Activated CD4-positive, alpha-beta memory T cell treated with anti-CD3 and anti-CD28 coated beads for 36 hours (primary cell): ENCODE measurements at regions not wholly inside any gene's neighbourhood (a gene's known extent, or its start where the extent isn't known, plus 50 kb on each side); places are given as distances from the start of the nearest gene placed in this dataset.

ENCODE experiments used
- CTCF ChIA-PET: fragments of 350-600 bp; sonication (Branson Sonifier 250); formaldehyde crosslinking; loops from one replicate; lab custom pipeline; 2021; ENCODE audit warnings: antibody characterized with exemption, inconsistent platforms; lab: Charles Lee
- POLR2A ChIA-PET: fragments of 350-600 bp; sonication (Branson Sonifier 250); formaldehyde crosslinking; loops from one replicate; lab custom pipeline; 2021; ENCODE audit warnings: antibody characterized with exemption; lab: Charles Lee
- DNase-seq: peaks from one replicate; pipeline ENCODE4 v3.0.0-alpha.2; 2020
- H3K27ac Mint-ChIP-seq: one replicate; pipeline ENCODE4 v1.8.0; 2021; ENCODE audit warnings: mixed read lengths
- H3K27me3 Mint-ChIP-seq: one replicate; pipeline ENCODE4 v1.8.0; 2021; ENCODE audit warnings: mixed read lengths
- H3K36me3 Mint-ChIP-seq: one replicate; pipeline ENCODE4 v1.8.0; 2021; ENCODE audit warnings: mixed read lengths
- H3K4me1 Mint-ChIP-seq: one replicate; pipeline ENCODE4 v1.8.0; 2021; ENCODE audit warnings: low read depth, mixed read lengths
- H3K4me3 Mint-ChIP-seq: one replicate; pipeline ENCODE4 v1.8.0; 2021; ENCODE audit warnings: mild to moderate bottlenecking, mixed read lengths
- H3K9me3 Mint-ChIP-seq: one replicate; pipeline ENCODE4 v1.8.0; 2021; ENCODE audit warnings: mixed read lengths
- intact Hi-C: fragments of 100-400 bp; cut with micrococcal nuclease; formaldehyde crosslinking; loops from one replicate; pipeline ENCODE4 v1.15.1; 2023

GRCh38 chr11:112786886-112787530 is 174.2 kb upstream of the NCAM1 start:
- POLR2A ChIA-PET = no interaction called here
- no peaks in the 10 kb centered on the region for H3K9me3 Mint-ChIP-seq
- H3K4me3 Mint-ChIP-seq = no peak overlapping the region
- peaks cover 16% of the 10 kb centered on the region for H3K27me3 Mint-ChIP-seq
- no peaks in the 10 kb centered on the region for H3K36me3 Mint-ChIP-seq
- H3K4me1 Mint-ChIP-seq = no peaks in the 10 kb centered on the region
- intact Hi-C loops = no loop called here
- no peak overlapping the region for H3K27ac Mint-ChIP-seq
- CTCF ChIA-PET = no interaction called here
- no peak for DNase-seq

DNA sequence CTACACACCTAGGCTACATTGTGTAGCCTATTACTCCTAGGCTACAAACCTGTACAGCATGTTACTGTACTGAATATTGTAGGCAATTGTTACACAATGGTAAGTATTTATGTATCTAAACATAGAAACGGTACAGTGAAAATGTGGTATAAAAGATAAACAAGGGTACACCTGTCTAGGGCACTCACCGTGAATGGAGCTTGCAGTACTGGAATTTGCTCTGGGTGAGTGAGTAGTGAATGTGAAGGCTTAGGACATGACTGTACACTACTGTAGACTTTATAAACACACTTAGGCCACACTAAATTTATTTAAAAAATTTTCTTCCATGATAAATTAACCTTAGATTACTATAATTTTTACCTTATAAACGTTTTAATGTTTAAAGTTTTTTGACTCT is 171.7 kb upstream of the NCAM1 start:
- Mint-ChIP-seq H3K36me3 (no peaks in the 10 kb centered on the region), H3K27me3 (peaks cover 12% of the 10 kb centered on the region), H3K4me1 (peaks cover 6% of the 10 kb centered on the region), H3K9me3 (no peaks in the 10 kb centered on the region), H3K4me3 (no peak overlapping the region), H3K27ac (no peak overlapping the region)
- no peak for DNase-seq
- ChIA-PET POLR2A (no interaction called here), CTCF (interaction anchor here (0.6 to 0.8 kb wide), 2 partner anchors 268 to 322 kb away, joined by 3 to 4 read pairs; no protein-coding TSS in a partner anchor)
- intact Hi-C loops = no loop called here

GRCh38 chr11:112790286-112790685 is 170.9 kb upstream of the NCAM1 start:
- Mint-ChIP-seq H3K4me3 (no peak overlapping the region), H3K36me3 (no peaks in the 10 kb centered on the region), H3K9me3 (no peaks in the 10 kb centered on the region), H3K27me3 (peaks cover 10% of the 10 kb centered on the region), H3K4me1 (peaks cover 8% of the 10 kb centered on the region), H3K27ac (no peak overlapping the region)
- POLR2A ChIA-PET = no interaction called here
- intact Hi-C loops = no loop called here
- CTCF ChIA-PET = interaction anchor here (0.8 kb wide), 1 partner anchor 269 kb away, joined by 3 read pairs; no protein-coding TSS in a partner anchor
- no peak for DNase-seq

DNA sequence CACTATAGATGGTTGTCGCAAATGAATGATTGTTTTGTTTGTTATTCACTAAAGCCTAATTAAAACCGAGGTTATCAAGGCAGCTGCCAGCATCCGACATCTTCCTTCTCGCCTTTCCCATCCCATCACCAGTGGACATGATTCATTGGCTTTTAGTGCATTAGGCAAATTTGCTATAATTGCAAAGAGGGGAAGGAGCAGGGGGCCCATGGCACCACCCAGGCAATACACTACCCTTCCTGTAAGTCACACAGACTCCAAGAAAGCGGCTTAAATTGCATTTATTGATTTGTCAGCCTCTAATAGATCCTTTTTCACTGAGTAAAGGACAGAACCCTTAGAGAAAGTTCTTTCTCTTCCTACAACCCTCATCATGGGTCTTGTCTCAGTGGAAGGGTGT is 169.2 kb upstream of the NCAM1 start:
- no peak overlapping the region for H3K27ac Mint-ChIP-seq
- intact Hi-C loops = no loop called here
- ChIA-PET CTCF (no interaction called here), POLR2A (no interaction called here)
- H3K4me3 Mint-ChIP-seq = no peak overlapping the region
- H3K36me3 Mint-ChIP-seq = no peaks in the 10 kb centered on the region
- peaks cover 3% of the 10 kb centered on the region for H3K27me3 Mint-ChIP-seq
- H3K4me1 Mint-ChIP-seq = peaks cover 8% of the 10 kb centered on the region
- no peak for DNase-seq
- no peaks in the 10 kb centered on the region for H3K9me3 Mint-ChIP-seq

DNA sequence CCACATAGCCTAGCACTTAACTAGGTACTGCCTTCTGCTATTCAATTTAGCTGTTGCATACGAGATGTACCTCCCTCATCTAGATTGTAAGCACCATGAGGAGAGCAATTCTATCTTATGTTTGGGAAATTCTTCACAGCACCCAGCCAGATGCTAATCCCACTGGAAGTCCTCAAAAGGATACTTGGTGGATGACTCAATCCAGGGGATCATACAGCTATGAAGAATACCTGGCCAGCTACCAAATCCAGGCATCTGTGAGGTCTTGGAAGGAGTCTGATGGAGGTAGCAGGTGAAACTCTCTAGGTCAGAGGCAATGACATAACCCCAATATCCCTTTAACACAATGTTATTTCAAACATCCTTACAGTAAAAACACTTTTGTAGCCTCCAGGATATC is 167.8 kb upstream of the NCAM1 start:
- intact Hi-C loops = no loop called here
- ChIA-PET POLR2A (no interaction called here), CTCF (no interaction called here)
- Mint-ChIP-seq H3K4me3 (no peak overlapping the region), H3K27ac (no peak overlapping the region), H3K27me3 (peaks cover 3% of the 10 kb centered on the region), H3K4me1 (peaks cover 11% of the 10 kb centered on the region), H3K9me3 (no peaks in the 10 kb centered on the region), H3K36me3 (no peaks in the 10 kb centered on the region)
- no peak for DNase-seq

DNA sequence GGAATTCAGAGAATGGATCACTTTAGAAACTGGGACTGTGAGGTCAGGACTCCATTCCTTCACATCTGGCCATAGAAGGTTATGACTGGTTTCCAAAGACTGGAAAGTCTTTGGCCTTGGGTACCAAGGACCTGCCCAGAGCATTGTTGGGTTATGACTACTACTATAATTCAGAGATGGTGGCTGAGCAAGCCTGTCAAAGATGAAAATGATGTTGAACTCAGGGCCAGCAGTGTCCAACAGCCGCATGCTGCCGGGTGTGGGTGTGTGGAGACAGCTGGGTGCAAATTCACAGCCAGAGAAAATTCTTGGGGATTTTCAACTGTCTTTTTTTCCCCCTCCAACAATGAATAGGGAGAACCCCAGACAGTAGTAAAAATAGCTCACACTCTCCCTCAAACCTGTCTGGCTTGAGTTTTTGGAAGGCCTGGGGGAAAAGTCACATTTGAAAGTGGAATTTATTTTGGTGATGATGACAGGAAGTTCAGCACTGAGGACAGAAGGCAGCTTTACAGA is 166.8 kb upstream of the NCAM1 start:
- ChIA-PET CTCF (interaction anchor here (1.2 to 2.9 kb wide), 2 partner anchors 207 to 495 kb away, joined by 4 to 19 read pairs; no protein-coding TSS in a partner anchor), POLR2A (no interaction called here)
- intact Hi-C loops = no loop called here
- H3K27ac Mint-ChIP-seq = no peak overlapping the region
- H3K4me1 Mint-ChIP-seq = peaks cover 11% of the 10 kb centered on the region
- H3K9me3 Mint-ChIP-seq = no peaks in the 10 kb centered on the region
- H3K27me3 Mint-ChIP-seq = peaks cover 3% of the 10 kb centered on the region
- no peak overlapping the region for H3K4me3 Mint-ChIP-seq
- H3K36me3 Mint-ChIP-seq = no peaks in the 10 kb centered on the region
- DNase-seq = no peak

DNA sequence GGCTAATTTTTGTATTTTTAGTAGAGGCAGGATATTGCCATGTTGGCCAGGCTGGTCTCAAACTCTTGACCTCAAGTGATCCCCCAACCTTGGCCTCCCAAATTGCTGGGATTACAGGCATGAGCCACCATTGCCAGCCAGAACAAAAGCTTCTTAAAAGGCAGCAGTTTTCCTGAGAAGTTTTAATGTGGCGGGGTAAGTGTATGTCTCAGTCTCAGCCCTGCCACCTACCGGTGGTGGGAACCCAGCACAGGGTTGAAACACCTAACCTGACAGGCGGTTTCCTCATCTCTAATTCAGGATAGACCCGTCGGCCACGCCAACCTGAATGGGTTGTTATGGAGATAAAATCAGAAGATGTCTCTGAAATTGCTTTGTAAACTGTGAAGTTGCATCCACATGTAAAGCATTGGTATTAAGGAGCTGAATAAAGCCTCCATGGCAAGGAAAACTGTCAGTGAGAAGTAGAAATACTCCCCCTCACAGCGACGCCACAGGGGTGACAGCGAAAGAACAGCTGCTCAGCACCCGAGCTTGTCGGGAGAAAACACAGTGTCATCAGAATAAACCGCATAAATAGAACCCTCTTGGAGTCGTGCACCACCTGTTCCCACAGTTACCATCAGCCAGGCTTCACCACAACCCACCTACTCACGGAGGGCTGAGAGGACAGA is 165.9 kb upstream of the NCAM1 start:
- ChIA-PET CTCF (interaction anchor here (0.7 to 2.9 kb wide), 4 partner anchors 13 to 494 kb away, joined by 3 to 19 read pairs (median 4); no protein-coding TSS in a partner anchor), POLR2A (no interaction called here)
- peaks cover 11% of the 10 kb centered on the region for H3K4me1 Mint-ChIP-seq
- H3K36me3 Mint-ChIP-seq = no peaks in the 10 kb centered on the region
- intact Hi-C loops = loop anchor here (1.0 kb wide), 1 partner anchor 207 kb away; no protein-coding TSS in a partner anchor
- H3K27ac Mint-ChIP-seq = no peak overlapping the region
- DNase-seq = peak; percentile 45
- H3K27me3 Mint-ChIP-seq = peaks cover 3% of the 10 kb centered on the region
- no peaks in the 10 kb centered on the region for H3K9me3 Mint-ChIP-seq
- H3K4me3 Mint-ChIP-seq = no peak overlapping the region

- no peaks in the 10 kb centered on the region for H3K36me3 Mint-ChIP-seq
- DNase-seq = no peak
- H3K27me3 Mint-ChIP-seq = peaks cover 5% of the 10 kb centered on the region
- ChIA-PET CTCF (interaction anchor here (1.1 to 2.9 kb wide), 3 partner anchors 14 to 494 kb away, joined by 3 to 19 read pairs (median 4); no protein-coding TSS in a partner anchor), POLR2A (no interaction called here)
- no peak overlapping the region for H3K4me3 Mint-ChIP-seq
- peaks cover 11% of the 10 kb centered on the region for H3K4me1 Mint-ChIP-seq
- intact Hi-C loops = loop anchor here (1.0 kb wide), 1 partner anchor 208 kb away; no protein-coding TSS in a partner anchor
- H3K9me3 Mint-ChIP-seq = no peaks in the 10 kb centered on the region
- no peak overlapping the region for H3K27ac Mint-ChIP-seq
Measured at GRCh38 chr11:112795911-112796649, 165.1 kb upstream of the NCAM1 start.

GRCh38 chr11:112797092-112797491 is 164.1 kb upstream of the NCAM1 start:
- H3K4me3 Mint-ChIP-seq = no peak overlapping the region
- peaks cover 5% of the 10 kb centered on the region for H3K27me3 Mint-ChIP-seq
- H3K4me1 Mint-ChIP-seq = peaks cover 11% of the 10 kb centered on the region
- CTCF ChIA-PET = interaction anchor here (2.9 kb wide), 1 partner anchor 209 kb away, joined by 19 read pairs; no protein-coding TSS in a partner anchor
- H3K36me3 Mint-ChIP-seq = no peaks in the 10 kb centered on the region
- no peaks in the 10 kb centered on the region for H3K9me3 Mint-ChIP-seq
- POLR2A ChIA-PET = no interaction called here
- no peak overlapping the region for H3K27ac Mint-ChIP-seq
- intact Hi-C loops = no loop called here
- DNase-seq = no peak

DNA sequence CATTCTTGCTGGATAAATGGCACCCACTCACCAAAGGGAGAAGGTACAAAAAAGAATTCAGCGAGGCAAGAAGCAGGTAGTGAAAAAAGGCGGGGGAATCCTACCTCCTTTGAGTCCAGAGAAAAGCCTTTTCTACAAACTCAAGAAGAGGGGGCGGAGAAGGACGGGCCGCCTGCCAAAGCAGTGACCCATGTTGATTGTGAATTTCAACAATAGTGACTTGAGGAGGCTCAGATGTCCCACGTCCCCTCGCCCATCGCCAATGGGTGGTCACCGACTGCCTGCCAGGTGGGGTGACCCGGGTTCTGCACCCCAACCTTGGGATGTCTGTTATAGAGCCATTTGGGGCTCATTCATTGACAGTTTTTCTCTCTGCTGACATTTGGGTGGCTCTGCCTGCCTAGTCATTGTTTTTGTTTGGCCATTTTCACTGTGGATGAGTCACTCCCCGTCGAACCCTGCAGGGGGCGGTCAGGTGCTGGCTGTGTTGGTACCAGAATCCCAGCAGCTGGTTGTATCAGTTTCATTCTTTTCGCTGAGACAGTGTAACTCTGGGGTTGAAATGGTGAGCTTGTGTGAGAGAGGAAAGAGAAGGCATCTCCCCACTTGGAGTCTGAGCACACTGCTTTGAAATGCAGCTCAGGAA is 163.4 kb upstream of the NCAM1 start:
- intact Hi-C loops = loop anchor here (2.0 kb wide), 1 partner anchor 491 kb away; no protein-coding TSS in a partner anchor
- H3K27me3 Mint-ChIP-seq = peaks cover 5% of the 10 kb centered on the region
- no peaks in the 10 kb centered on the region for H3K36me3 Mint-ChIP-seq
- H3K4me3 Mint-ChIP-seq = no peak overlapping the region
- CTCF ChIA-PET = interaction anchor here (0.7 to 1.1 kb wide), 4 partner anchors 12 to 492 kb away, joined by 3 to 6 read pairs (median 3); no protein-coding TSS in a partner anchor
- peak; percentile 50 for DNase-seq
- H3K27ac Mint-ChIP-seq = no peak overlapping the region
- H3K4me1 Mint-ChIP-seq = peaks cover 11% of the 10 kb centered on the region
- no peaks in the 10 kb centered on the region for H3K9me3 Mint-ChIP-seq
- POLR2A ChIA-PET = no interaction called here

- peaks cover 3% of the 10 kb centered on the region for H3K4me1 Mint-ChIP-seq
- no peaks in the 10 kb centered on the region for H3K36me3 Mint-ChIP-seq
- ChIA-PET POLR2A (no interaction called here), CTCF (no interaction called here)
- DNase-seq = no peak
- H3K4me3 Mint-ChIP-seq = no peak overlapping the region
- intact Hi-C loops = no loop called here
- H3K27me3 Mint-ChIP-seq = peaks cover 5% of the 10 kb centered on the region
- no peaks in the 10 kb centered on the region for H3K9me3 Mint-ChIP-seq
- H3K27ac Mint-ChIP-seq = no peak overlapping the region
Measured at GRCh38 chr11:112801025-112801816, 160.0 kb upstream of the NCAM1 start.
